ENCODE measurements at regions not wholly inside any gene's neighbourhood (a gene's known extent, or its start where the extent isn't known, plus 50 kb on each side); places are given as distances from the start of the nearest gene placed in this dataset.

GRCh38 chr11:81365496-81365895 lies 1368.2 kb downstream of the FAM181B start:
- Histone ChIP-seq H3K4me1 (no peaks in the 10 kb centered on the region), H3K4me3 (no peak overlapping the region), H3K9me3 (no peaks in the 10 kb centered on the region), H3K27me3 (no peaks in the 10 kb centered on the region), H3K27ac (no peak overlapping the region), H3K36me3 (no peaks in the 10 kb centered on the region)
- ATAC-seq (ENCODE audit: low FRiP score in 2 of 2): no peak
- WGBS, 2 donors: 74 to 85% methylated on average over 4 of the region's 4 CpGs
- TF ChIP-seq POLR2A (IDR thresholded peaks at IDR 0.05) (no peak), CTCF (IDR thresholded peaks at IDR 0.05) (no peak), POLR2AphosphoS5 (IDR thresholded peaks at IDR 0.05) (no peak), EP300 (IDR thresholded peaks at IDR 0.05) (no peak)
- no peak for DNase-seq

GRCh38 chr11:81359476-81359875 lies 1374.2 kb downstream of the FAM181B start:
- DNase-seq (no peak), ATAC-seq (ENCODE audit: low FRiP score in 2 of 2) (no peak)
- Histone ChIP-seq H3K36me3 (no peaks in the 10 kb centered on the region), H3K4me1 (no peaks in the 10 kb centered on the region), H3K4me3 (no peak overlapping the region), H3K9me3 (no peaks in the 10 kb centered on the region), H3K27ac (no peak overlapping the region), H3K27me3 (no peaks in the 10 kb centered on the region)
- TF ChIP-seq POLR2A (IDR thresholded peaks at IDR 0.05) (no peak), CTCF (IDR thresholded peaks at IDR 0.05) (no peak), POLR2AphosphoS5 (IDR thresholded peaks at IDR 0.05) (no peak), EP300 (IDR thresholded peaks at IDR 0.05) (no peak)
- WGBS, 2 donors: 80 to 82% methylated on average over 6 of the region's 6 CpGs

DNA sequence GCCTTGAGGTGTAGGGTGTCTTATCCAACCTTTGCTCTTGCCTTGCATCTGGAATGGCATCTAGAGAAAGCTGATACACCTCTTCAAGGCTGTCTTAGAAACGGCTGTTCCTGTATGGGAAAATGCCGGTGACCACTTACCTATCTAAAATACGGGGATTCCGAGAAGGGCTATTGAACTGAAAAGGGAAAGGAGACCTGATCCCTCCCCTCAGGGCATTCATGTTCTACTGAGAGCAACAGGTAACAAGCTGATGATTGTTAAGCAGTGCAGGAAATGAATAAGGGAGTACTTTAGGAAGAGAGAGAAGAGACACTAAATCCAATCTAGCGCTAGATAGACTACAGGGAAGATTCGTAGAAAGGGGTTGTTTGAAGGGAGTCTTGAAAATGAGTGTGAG lies 1388.1 kb downstream of the FAM181B start:
- Histone ChIP-seq H3K27me3 (no peaks in the 10 kb centered on the region), H3K4me1 (no peaks in the 10 kb centered on the region), H3K27ac (no peak overlapping the region), H3K4me3 (no peak overlapping the region), H3K36me3 (no peaks in the 10 kb centered on the region), H3K9me3 (no peaks in the 10 kb centered on the region)
- no peak for ATAC-seq (ENCODE audit: low FRiP score in 2 of 2)
- no peak for TF ChIP-seq POLR2A (IDR thresholded peaks at IDR 0.05)
- no peak for TF ChIP-seq EP300 (IDR thresholded peaks at IDR 0.05)
- TF ChIP-seq POLR2AphosphoS5 (IDR thresholded peaks at IDR 0.05): no peak
- no peak for TF ChIP-seq CTCF (IDR thresholded peaks at IDR 0.05)
- 82 to 83% methylated on average over 6 of the region's 6 CpGs for WGBS, 2 donors
- no peak for DNase-seq

- ATAC-seq (ENCODE audit: low FRiP score in 2 of 2) (no peak), DNase-seq (no peak)
- H3K4me1 ChIP-seq: no peaks in the 10 kb centered on the region
- no peaks in the 10 kb centered on the region for H3K27me3 ChIP-seq
- TF ChIP-seq CTCF (IDR thresholded peaks at IDR 0.05): no peak
- H3K36me3 ChIP-seq: no peaks in the 10 kb centered on the region
- no peak overlapping the region for H3K4me3 ChIP-seq
- no peaks in the 10 kb centered on the region for H3K9me3 ChIP-seq
- no peak overlapping the region for H3K27ac ChIP-seq
These were observed 1390.7 kb downstream of the FAM181B start for GRCh38 chr11:81342966-81343365.

GRCh38 chr11:81340225-81340624 lies 1393.4 kb downstream of the FAM181B start:
- ATAC-seq (ENCODE audit: low FRiP score in 2 of 2) (no peak), DNase-seq (no peak)
- Histone ChIP-seq H3K4me1 (no peaks in the 10 kb centered on the region), H3K9me3 (no peaks in the 10 kb centered on the region), H3K27ac (no peak overlapping the region), H3K36me3 (no peaks in the 10 kb centered on the region), H3K4me3 (no peak overlapping the region), H3K27me3 (no peaks in the 10 kb centered on the region)
- 92 to 96% methylated on average over 1 of the region's 1 CpG for WGBS, 2 donors
- TF ChIP-seq POLR2AphosphoS5 (IDR thresholded peaks at IDR 0.05) (no peak), POLR2A (IDR thresholded peaks at IDR 0.05) (no peak), CTCF (IDR thresholded peaks at IDR 0.05) (no peak), EP300 (IDR thresholded peaks at IDR 0.05) (no peak)
